ENCODE measurements at regions not wholly inside any gene's neighbourhood (a gene's known extent, or its start where the extent isn't known, plus 50 kb on each side); places are given as distances from the start of the nearest gene placed in this dataset.

GRCh38 chr6:98636941-98637340, 197.4 kb upstream of the POU3F2 start:
- Histone ChIP-seq H4K20me1 (ENCODE audit: control insufficient read depth, insufficient read depth) (no peaks in the 10 kb centered on the region), H3K27ac (ENCODE audit: control insufficient read depth, insufficient read depth) (no peak overlapping the region), H3K79me2 (ENCODE audit: control insufficient read depth, insufficient read depth, low read length) (no peaks in the 10 kb centered on the region), H3K9ac (ENCODE audit: control insufficient read depth, insufficient read depth, low read length) (no peak overlapping the region), H3K4me3 (no peak overlapping the region), H3K27me3 (replicated peaks in 1 of 2; ENCODE audit: control insufficient read depth in 2 of 2, insufficient read depth in 2 of 2, low read length in 1 of 2) (no peaks in the 10 kb centered on the region), H3K36me3 (ENCODE audit: control insufficient read depth in 2 of 2, insufficient read depth in 2 of 2, low read length in 1 of 2) (no peaks in the 10 kb centered on the region), H3K9me3 (replicated peaks; ENCODE audit: control insufficient read depth, insufficient read depth, low read length) (no peaks in the 10 kb centered on the region), H3K4me1 (ENCODE audit: control insufficient read depth, insufficient read depth, low read length) (no peaks in the 10 kb centered on the region), H2AFZ (ENCODE audit: control insufficient read depth, low read depth, low read length) (no peak overlapping the region), H3K4me2 (ENCODE audit: control insufficient read depth, insufficient read depth) (no peak overlapping the region)
- ChIA-PET CTCF (no interaction called here), SMC1A (ENCODE audit: uncharacterized antibody, unreplicated experiment) (no interaction called here), RAD21 (ENCODE audit: unreplicated experiment) (no interaction called here), POLR2A (no interaction called here)
- in situ Hi-C loops (cut with MboI) (no loop called here), intact Hi-C loops (cut with micrococcal nuclease; ENCODE audit: unreplicated experiment) (no loop called here)
- no TSS peak for BruUV-seq (replicated peaks)
- WGBS (ENCODE audit: insufficient coverage, insufficient replicate concordance, low lambda C conversion rate, missing lambda C conversion rate) = 0% methylated on average over 1 of the region's 1 CpG
- ATAC-seq (no peak), DNase-seq (ENCODE audit: low read depth, low spot score) (no peak), FAIRE-seq (no peak)
- TF ChIP-seq ZBTB40 (IDR thresholded peaks at IDR 0.05; ENCODE audit: borderline replicate concordance) = no peak
- TF ChIP-seq GABPA (IDR thresholded peaks at IDR 0.05; ENCODE audit: low read depth) = no peak
- TF ChIP-seq DPF2 (IDR thresholded peaks at IDR 0.05) = no peak

- H3K4me3 ChIP-seq = no peak overlapping the region
- ATAC-seq (no peak), DNase-seq (ENCODE audit: low read depth, low spot score) (no peak), FAIRE-seq (no peak)
- no peaks in the 10 kb centered on the region for H3K27me3 ChIP-seq (replicated peaks in 1 of 2; ENCODE audit: control insufficient read depth in 2 of 2, insufficient read depth in 2 of 2, low read length in 1 of 2)
- in situ Hi-C loops (cut with MboI) (no loop called here), intact Hi-C loops (cut with micrococcal nuclease; ENCODE audit: unreplicated experiment) (no loop called here)
- no peaks in the 10 kb centered on the region for H3K36me3 ChIP-seq (ENCODE audit: control insufficient read depth in 2 of 2, insufficient read depth in 2 of 2, low read length in 1 of 2)
- no peaks in the 10 kb centered on the region for H3K79me2 ChIP-seq (ENCODE audit: control insufficient read depth, insufficient read depth, low read length)
- no TSS peak for BruUV-seq (replicated peaks)
- no peak overlapping the region for H2AFZ ChIP-seq (ENCODE audit: control insufficient read depth, low read depth, low read length)
- no peaks in the 10 kb centered on the region for H4K20me1 ChIP-seq (ENCODE audit: control insufficient read depth, insufficient read depth)
- no peaks in the 10 kb centered on the region for H3K9me3 ChIP-seq (replicated peaks; ENCODE audit: control insufficient read depth, insufficient read depth, low read length)
- ChIA-PET RAD21 (ENCODE audit: unreplicated experiment) (no interaction called here), POLR2A (interaction anchor here (0.6 kb wide), 1 partner anchor 47 kb away, joined by 6 read pairs; no protein-coding TSS in a partner anchor), SMC1A (ENCODE audit: uncharacterized antibody, unreplicated experiment) (no interaction called here), CTCF (interaction anchor here (0.5 kb wide), 1 partner anchor 209 kb away, joined by 3 read pairs; no protein-coding TSS in a partner anchor)
- 5% methylated on average over 5 of the region's 5 CpGs for WGBS (ENCODE audit: insufficient coverage, insufficient replicate concordance, low lambda C conversion rate, missing lambda C conversion rate)
- H3K4me2 ChIP-seq (ENCODE audit: control insufficient read depth, insufficient read depth) = no peak overlapping the region
- no peaks in the 10 kb centered on the region for H3K4me1 ChIP-seq (ENCODE audit: control insufficient read depth, insufficient read depth, low read length)
- H3K27ac ChIP-seq (ENCODE audit: control insufficient read depth, insufficient read depth) = no peak overlapping the region
- H3K9ac ChIP-seq (ENCODE audit: control insufficient read depth, insufficient read depth, low read length) = no peak overlapping the region
- no peak for TF ChIP-seq MEF2B (IDR thresholded peaks at IDR 0.05; ENCODE audit: partially characterized antibody, poor library complexity, severe bottlenecking)
- no peak for TF ChIP-seq CREB1 (IDR thresholded peaks at IDR 0.05; ENCODE audit: low read depth)
- TF ChIP-seq GATAD2B (conservative IDR thresholded peaks at IDR 0.05; ENCODE audit: low read depth) = no peak
- TF ChIP-seq, protein P1, sequence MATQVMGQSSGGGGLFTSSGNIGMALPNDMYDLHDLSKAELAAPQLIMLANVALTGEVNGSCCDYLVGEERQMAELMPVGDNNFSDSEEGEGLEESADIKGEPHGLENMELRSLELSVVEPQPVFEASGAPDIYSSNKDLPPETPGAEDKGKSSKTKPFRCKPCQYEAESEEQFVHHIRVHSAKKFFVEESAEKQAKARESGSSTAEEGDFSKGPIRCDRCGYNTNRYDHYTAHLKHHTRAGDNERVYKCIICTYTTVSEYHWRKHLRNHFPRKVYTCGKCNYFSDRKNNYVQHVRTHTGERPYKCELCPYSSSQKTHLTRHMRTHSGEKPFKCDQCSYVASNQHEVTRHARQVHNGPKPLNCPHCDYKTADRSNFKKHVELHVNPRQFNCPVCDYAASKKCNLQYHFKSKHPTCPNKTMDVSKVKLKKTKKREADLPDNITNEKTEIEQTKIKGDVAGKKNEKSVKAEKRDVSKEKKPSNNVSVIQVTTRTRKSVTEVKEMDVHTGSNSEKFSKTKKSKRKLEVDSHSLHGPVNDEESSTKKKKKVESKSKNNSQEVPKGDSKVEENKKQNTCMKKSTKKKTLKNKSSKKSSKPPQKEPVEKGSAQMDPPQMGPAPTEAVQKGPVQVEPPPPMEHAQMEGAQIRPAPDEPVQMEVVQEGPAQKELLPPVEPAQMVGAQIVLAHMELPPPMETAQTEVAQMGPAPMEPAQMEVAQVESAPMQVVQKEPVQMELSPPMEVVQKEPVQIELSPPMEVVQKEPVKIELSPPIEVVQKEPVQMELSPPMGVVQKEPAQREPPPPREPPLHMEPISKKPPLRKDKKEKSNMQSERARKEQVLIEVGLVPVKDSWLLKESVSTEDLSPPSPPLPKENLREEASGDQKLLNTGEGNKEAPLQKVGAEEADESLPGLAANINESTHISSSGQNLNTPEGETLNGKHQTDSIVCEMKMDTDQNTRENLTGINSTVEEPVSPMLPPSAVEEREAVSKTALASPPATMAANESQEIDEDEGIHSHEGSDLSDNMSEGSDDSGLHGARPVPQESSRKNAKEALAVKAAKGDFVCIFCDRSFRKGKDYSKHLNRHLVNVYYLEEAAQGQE (IDR thresholded peaks at IDR 0.05; ENCODE audit: low read depth, low read length) = no peak
- TF ChIP-seq HDAC2 (IDR thresholded peaks at IDR 0.05) = no peak
- no peak for TF ChIP-seq CBFB (IDR thresholded peaks at IDR 0.05; ENCODE audit: low read depth)
- TF ChIP-seq JUND (IDR thresholded peaks at IDR 0.05; ENCODE audit: low read depth, low read length) = no peak
- TF ChIP-seq RBBP5 (conservative IDR thresholded peaks at IDR 0.05) = no peak
- no peak for TF ChIP-seq PAX8 (IDR thresholded peaks at IDR 0.05)
These were observed 195.2 kb upstream of the POU3F2 start for GRCh38 chr6:98639089-98639635.

Data from GM12878 (cell line).